Skeletal muscle tissue (tissue), 3 donors: ENCODE measurements at regions not wholly inside any gene's neighbourhood (a gene's known extent, or its start where the extent isn't known, plus 50 kb on each side); places are given as distances from the start of the nearest gene placed in this dataset.

Experiments
- H3K27ac ChIP-seq: one replicate; pipeline ENCODE4 v1.7.0; 2013; ENCODE audit warnings: mild to moderate bottlenecking, low read depth, low read length, inconsistent platforms
- H3K27me3 ChIP-seq, 3 donors: one replicate each; pipeline ENCODE4 v1.7.0; 2013; ENCODE audit warnings: low read length in 3 of 3; ENCODE audit not compliant: control insufficient read depth in 3 of 3, insufficient read depth in 3 of 3
- H3K36me3 ChIP-seq, 3 donors: one replicate each; pipeline ENCODE4 v1.7.0; 2013; ENCODE audit warnings: low read length in 3 of 3; ENCODE audit not compliant: control insufficient read depth in 3 of 3, insufficient read depth in 3 of 3
- H3K4me1 ChIP-seq, 3 donors: one replicate each; pipeline ENCODE4 v1.7.0; 2013; ENCODE audit warnings: low read length in 3 of 3, mild to moderate bottlenecking in 3 of 3; ENCODE audit not compliant: control insufficient read depth in 3 of 3, insufficient read depth in 3 of 3
- H3K4me3 ChIP-seq, 3 donors: one replicate each; pipeline ENCODE4 v1.7.0; 2013; ENCODE audit warnings: low read length in 3 of 3
- H3K9ac ChIP-seq, 3 donors: one replicate each; pipeline ENCODE4 v1.7.0; 2013; ENCODE audit warnings: low read length in 3 of 3, mild to moderate bottlenecking in 3 of 3, moderate library complexity in 2 of 3, low read depth in 1 of 3
- H3K9me3 ChIP-seq, 3 donors: one replicate each; pipeline ENCODE4 v1.7.0; 2013; ENCODE audit warnings: low read length in 3 of 3; ENCODE audit not compliant: control insufficient read depth in 3 of 3
- donor health status: Osteomylitis.

DNA sequence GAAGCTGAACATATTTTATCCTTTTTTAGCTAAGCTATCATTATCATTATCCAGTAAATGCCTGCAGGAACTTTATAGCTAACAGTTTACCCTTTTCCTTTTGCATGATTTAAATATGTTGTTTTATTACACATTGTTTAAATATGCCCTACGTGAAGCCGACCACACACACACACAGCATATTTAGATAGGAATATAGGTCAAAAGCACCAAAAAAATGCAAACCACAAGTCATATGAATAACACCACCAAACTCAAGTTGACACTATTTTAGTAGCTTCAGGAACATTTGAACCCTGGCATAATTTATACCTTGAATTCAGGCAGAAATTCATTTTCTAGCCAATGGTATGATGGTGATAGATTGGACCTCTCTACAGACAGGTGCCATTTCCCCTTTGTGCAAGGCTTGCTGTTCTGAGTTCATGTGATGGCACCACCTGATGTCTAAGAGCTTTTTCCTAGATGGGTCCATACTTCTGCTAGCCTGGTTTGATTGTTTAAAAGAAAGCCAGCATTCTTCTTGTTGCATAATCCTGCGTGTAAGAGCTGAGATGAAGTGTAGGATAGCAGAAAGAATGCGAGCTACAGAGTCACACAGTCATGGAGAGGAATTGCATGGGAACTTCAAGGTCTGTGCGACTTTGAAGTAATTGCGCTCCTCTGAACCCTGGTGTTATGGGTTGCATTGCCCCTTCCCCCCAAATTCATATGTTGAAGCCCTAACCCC lies 454.8 kb upstream of the SOX5 start:
- Histone ChIP-seq H3K9ac (no peak overlapping the region), H3K27ac (no peak overlapping the region), H3K27me3 (no peaks in the 10 kb centered on the region), H3K36me3 (no peaks in the 10 kb centered on the region), H3K4me1 (no peaks in the 10 kb centered on the region), H3K4me3 (no peak overlapping the region), H3K9me3 (no peaks in the 10 kb centered on the region)

DNA sequence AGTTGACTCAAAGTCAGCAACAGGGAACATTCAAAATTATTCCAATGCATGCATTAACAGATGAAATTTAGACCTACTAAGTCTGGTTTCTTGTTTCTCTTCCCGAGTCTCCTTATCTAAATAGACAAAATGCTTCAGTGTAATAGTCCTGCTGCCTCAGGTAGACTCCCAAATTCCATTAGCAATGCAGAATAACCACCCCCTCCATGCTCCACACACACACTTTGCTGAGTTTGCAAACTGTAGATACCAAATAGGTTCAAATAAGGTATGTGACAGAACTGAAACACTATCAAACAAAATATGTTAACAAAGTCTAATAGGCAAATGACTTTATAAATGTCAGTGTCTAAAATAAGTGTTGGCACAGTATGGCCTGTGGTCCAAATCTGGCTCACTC lies 451.1 kb upstream of the SOX5 start:
- Histone ChIP-seq H3K4me3 (no peak overlapping the region), H3K9me3 (no peaks in the 10 kb centered on the region), H3K4me1 (no peaks in the 10 kb centered on the region), H3K27me3 (no peaks in the 10 kb centered on the region), H3K27ac (no peak overlapping the region), H3K9ac (no peak overlapping the region), H3K36me3 (no peaks in the 10 kb centered on the region)

DNA sequence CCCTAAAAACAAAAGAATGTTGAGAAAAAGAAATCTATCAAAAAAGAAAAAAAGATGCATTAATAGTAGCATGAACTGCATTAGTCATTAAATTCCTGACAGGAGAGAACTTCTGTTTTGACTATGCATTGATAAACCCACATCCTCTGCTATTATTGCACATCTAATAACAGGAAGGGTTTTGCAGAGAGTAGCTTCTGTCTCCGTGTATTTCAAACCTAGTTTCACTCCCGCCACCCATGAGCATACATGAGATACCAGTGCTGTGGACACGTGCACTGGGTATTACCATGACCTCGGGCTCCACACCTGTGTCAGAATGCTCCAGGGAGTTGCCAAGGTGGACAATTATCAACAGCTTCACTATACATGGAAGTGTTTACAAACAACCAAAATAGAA lies 449.1 kb upstream of the SOX5 start:
- Histone ChIP-seq H3K9ac (no peak overlapping the region), H3K27ac (no peak overlapping the region), H3K36me3 (no peaks in the 10 kb centered on the region), H3K4me1 (no peaks in the 10 kb centered on the region), H3K27me3 (no peaks in the 10 kb centered on the region), H3K9me3 (no peaks in the 10 kb centered on the region), H3K4me3 (no peak overlapping the region)

DNA sequence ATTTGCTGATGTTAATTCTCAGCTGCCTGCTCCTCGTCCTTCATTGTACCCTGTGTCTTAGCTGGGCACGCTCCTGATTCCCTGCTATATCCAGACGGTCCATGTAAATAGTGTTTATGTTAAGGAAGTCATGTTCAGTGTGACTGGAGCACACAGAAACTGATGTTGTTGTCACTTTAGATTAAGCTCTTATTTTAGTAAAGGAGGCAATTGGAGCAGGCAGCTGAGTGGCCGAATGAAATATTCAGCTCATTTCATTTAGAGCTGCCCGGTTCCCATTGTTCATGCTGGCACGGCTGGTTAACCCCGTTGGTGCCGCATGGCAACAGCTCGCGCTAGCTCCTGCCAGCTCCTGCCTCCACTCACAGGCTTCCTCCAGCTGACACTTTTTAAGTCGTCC lies 446.8 kb upstream of the SOX5 start:
- no peaks in the 10 kb centered on the region for H3K4me1 ChIP-seq
- no peaks in the 10 kb centered on the region for H3K36me3 ChIP-seq
- H3K27me3 ChIP-seq, result no peaks in the 10 kb centered on the region
- H3K27ac ChIP-seq, result no peak overlapping the region
- H3K4me3 ChIP-seq, result no peak overlapping the region
- no peak overlapping the region for H3K9ac ChIP-seq
- no peaks in the 10 kb centered on the region for H3K9me3 ChIP-seq

DNA sequence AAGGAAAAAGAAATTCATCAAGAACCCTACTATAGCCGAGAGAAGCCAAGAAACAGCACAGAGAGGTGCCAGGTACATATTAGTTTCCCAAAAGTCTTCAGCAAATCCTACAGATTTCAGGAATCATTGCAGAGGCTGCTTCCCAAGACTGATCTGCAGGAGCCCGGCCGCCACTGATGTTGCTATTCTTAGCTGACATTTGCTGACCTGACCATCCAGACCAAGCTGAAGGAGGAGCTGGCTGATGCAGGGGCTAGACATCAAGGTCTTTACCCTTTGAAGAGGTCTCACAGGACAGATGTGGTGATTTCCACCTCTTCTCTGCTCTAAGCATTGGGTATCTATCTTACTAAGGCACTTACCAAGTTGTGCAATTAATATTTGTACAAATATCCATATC lies 444.8 kb upstream of the SOX5 start:
- Histone ChIP-seq H3K27ac (no peak overlapping the region), H3K9ac (no peak overlapping the region), H3K27me3 (no peaks in the 10 kb centered on the region), H3K4me1 (no peaks in the 10 kb centered on the region), H3K4me3 (no peak overlapping the region), H3K36me3 (no peaks in the 10 kb centered on the region), H3K9me3 (peaks cover 0 to 8% (median 0%) of the 10 kb centered on the region in 3 donors)

DNA sequence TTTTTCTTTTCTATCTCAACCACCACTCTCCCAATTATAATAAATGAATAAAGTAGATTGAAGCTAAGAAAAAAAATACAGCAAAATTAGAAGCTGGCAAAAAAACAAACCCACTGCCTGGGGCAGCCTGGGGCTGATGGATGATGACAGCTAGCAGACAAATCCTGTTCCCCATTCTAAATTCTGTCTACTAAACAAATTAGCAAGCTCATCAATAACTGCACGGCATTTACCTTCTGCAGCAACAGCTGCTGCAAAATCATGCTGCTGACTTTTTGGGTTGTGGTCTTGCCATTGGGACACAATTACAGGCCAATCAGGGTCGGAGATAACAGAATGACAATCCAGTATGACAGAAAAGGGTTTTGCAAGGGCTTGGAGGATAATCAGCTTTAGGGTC lies 443.6 kb upstream of the SOX5 start:
- peaks cover 0 to 8% (median 0%) of the 10 kb centered on the region in 3 donors for H3K9me3 ChIP-seq
- no peak overlapping the region for H3K4me3 ChIP-seq
- H3K36me3 ChIP-seq, result no peaks in the 10 kb centered on the region
- no peaks in the 10 kb centered on the region for H3K4me1 ChIP-seq
- H3K27me3 ChIP-seq, result no peaks in the 10 kb centered on the region
- H3K27ac ChIP-seq, result no peak overlapping the region
- H3K9ac ChIP-seq, result no peak overlapping the region

DNA sequence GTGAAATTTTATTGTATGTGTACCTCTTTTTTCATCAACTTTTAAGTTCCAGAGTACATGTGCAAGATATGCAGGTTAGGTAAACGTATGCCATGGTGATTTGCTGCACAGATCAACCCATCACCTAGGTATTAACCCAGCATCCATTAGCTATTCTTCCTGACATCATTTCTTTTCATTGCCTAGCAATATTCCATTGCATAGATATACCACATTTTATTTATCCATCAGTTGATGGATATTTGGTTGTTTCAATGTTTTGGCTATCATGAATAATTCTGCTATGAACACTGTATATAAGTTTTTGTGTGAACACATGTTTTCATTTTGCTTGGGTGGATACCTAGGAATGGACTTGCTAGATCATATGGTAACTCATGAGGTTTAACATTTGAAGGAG lies 439.9 kb upstream of the SOX5 start:
- Histone ChIP-seq H3K36me3 (no peaks in the 10 kb centered on the region), H3K4me1 (no peaks in the 10 kb centered on the region), H3K27me3 (no peaks in the 10 kb centered on the region), H3K9me3 (peaks cover 0 to 8% (median 0%) of the 10 kb centered on the region in 3 donors), H3K27ac (no peak overlapping the region), H3K4me3 (no peak overlapping the region), H3K9ac (no peak overlapping the region)

DNA sequence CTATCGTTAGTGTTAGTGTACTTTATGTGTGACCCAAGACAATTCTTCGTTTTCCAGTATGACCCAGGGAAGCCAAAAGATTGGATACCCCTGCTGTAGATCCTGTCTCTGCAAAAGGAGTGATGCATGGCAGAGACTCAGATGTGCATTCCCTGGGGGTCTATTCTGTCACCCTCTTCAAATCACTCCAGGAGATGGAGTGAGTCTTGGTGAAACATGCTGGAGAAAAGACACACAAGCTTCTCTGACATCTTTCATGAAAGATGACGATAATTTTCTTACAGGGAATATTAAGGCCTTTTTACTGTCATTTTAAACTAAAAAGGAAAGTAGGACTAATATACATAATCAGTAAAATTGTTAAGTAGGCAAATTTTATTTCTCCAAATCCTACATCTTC lies 437.9 kb upstream of the SOX5 start:
- H3K27me3 ChIP-seq, result no peaks in the 10 kb centered on the region
- H3K4me1 ChIP-seq, result no peaks in the 10 kb centered on the region
- no peaks in the 10 kb centered on the region for H3K36me3 ChIP-seq
- H3K9ac ChIP-seq, result no peak overlapping the region
- no peak overlapping the region for H3K27ac ChIP-seq
- H3K9me3 ChIP-seq, result peaks cover 0 to 8% (median 0%) of the 10 kb centered on the region in 3 donors
- H3K4me3 ChIP-seq, result no peak overlapping the region

DNA sequence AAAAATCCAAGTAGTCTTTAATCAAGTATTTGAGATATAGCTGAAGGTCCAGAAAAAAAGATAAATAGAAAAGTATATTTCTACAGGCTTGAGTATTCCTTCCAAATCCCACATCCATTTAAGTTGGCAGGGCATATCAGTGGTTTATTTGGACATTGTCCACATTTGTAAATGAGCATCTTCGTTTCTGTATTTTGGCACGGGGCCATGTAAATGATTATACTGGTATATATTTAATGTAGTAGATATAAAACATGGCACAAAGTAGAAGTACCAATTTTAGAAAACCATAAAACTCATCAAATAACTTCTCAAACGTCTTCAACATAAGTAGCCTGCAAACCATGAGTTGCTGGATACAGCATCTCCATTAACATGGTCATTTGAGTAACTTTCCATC lies 437.4 kb upstream of the SOX5 start:
- Histone ChIP-seq H3K4me3 (no peak overlapping the region), H3K27me3 (no peaks in the 10 kb centered on the region)

DNA sequence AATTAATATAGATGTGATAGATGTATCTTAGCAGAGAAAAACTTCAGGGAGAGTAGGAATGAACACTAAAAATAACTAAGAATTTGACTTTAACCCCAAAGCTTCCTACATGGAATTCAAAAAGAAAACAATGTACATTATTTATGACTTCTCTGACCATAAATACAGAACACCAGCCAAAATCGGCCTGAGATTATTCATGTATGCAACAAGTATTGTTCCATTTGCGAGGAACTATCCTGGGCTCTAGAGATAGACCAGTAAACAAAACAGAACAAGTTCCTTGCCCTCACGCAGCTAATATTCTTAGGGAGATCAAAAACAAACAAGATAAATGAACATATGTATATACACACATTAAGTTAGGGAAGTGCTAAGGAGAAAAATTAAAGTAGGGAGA lies 432.3 kb upstream of the SOX5 start:
- Histone ChIP-seq H3K9me3 (no peaks in the 10 kb centered on the region), H3K4me1 (no peaks in the 10 kb centered on the region), H3K36me3 (no peaks in the 10 kb centered on the region), H3K27me3 (no peaks in the 10 kb centered on the region), H3K4me3 (no peak overlapping the region), H3K27ac (no peak overlapping the region), H3K9ac (no peak overlapping the region)

More for the DNA sequence above, 437.4 kb upstream of the SOX5 start:
- Histone ChIP-seq H3K9me3 (peaks cover 0 to 8% (median 0%) of the 10 kb centered on the region in 3 donors), H3K27ac (no peak overlapping the region), H3K36me3 (no peaks in the 10 kb centered on the region), H3K9ac (no peak overlapping the region), H3K4me1 (no peaks in the 10 kb centered on the region)
